ENCODE measurements at regions not wholly inside any gene's neighbourhood (a gene's known extent, or its start where the extent isn't known, plus 50 kb on each side); places are given as distances from the start of the nearest gene placed in this dataset.
A peak's percentile ranks its signal among the peaks of the same experiment; 100 is the strongest.

GRCh38 chr1:213772128-213773063 lies 215.4 kb upstream of the PROX1 start:
- H3K4me1 ChIP-seq, result no peaks in the 10 kb centered on the region
- no peak overlapping the region for H3K4me2 ChIP-seq
- H3K9me3 ChIP-seq (replicated peaks in 1 of 11), result peaks cover 0 to 14% (median 0%) of the 10 kb centered on the region in 11 experiments; a peak in 8 of 22 replicates
- H4K20me1 ChIP-seq, result no peaks in the 10 kb centered on the region
- H3K27me3 ChIP-seq, result no peaks in the 10 kb centered on the region
- no peak for TF ChIP-seq Cebpa-rat (IDR thresholded peaks at IDR 0.05)
- H3K36me3 ChIP-seq, result no peaks in the 10 kb centered on the region
- no peak overlapping the region for H3K27ac ChIP-seq
- H3K9ac ChIP-seq, result no peak overlapping the region
- H3K4me3 ChIP-seq, result no peak overlapping the region

- Histone ChIP-seq H3K4me1 (no peaks in the 10 kb centered on the region), H3K27ac (no peak overlapping the region), H3K9me3 (replicated peaks in 1 of 11) (peaks cover 0 to 14% (median 0%) of the 10 kb centered on the region in 11 experiments; a peak in 8 of 22 replicates), H4K20me1 (no peaks in the 10 kb centered on the region), H3K4me2 (no peak overlapping the region), H3K27me3 (no peaks in the 10 kb centered on the region), H3K4me3 (no peak overlapping the region), H3K36me3 (no peaks in the 10 kb centered on the region), H3K9ac (no peak overlapping the region)
- TF ChIP-seq Cebpa-rat (IDR thresholded peaks at IDR 0.05), result no peak
These were observed 213.8 kb upstream of the PROX1 start for GRCh38 chr1:213773975-213774374.

- H3K27me3 ChIP-seq, result peaks cover 0 to 21% (median 0%) of the 10 kb centered on the region in 11 experiments; a peak in 4 of 22 replicates
- no peaks in the 10 kb centered on the region for H4K20me1 ChIP-seq
- no peak overlapping the region for H3K27ac ChIP-seq
- H3K9me3 ChIP-seq (replicated peaks in 1 of 11), result peaks cover 0 to 14% (median 0%) of the 10 kb centered on the region in 11 experiments; a peak in 8 of 22 replicates
- no peak overlapping the region for H3K4me2 ChIP-seq
- no peaks in the 10 kb centered on the region for H3K36me3 ChIP-seq
- no peak for TF ChIP-seq Cebpa-rat (IDR thresholded peaks at IDR 0.05)
- H3K9ac ChIP-seq, result no peak overlapping the region
- H3K4me3 ChIP-seq, result no peak overlapping the region
- no peaks in the 10 kb centered on the region for H3K4me1 ChIP-seq
These were observed 210.8 kb upstream of the PROX1 start for GRCh38 chr1:213776969-213777368.

- Histone ChIP-seq H3K9me3 (replicated peaks in 1 of 11) (peaks cover 0 to 14% (median 0%) of the 10 kb centered on the region in 11 experiments; a peak in 8 of 22 replicates), H3K4me2 (no peak overlapping the region), H3K9ac (no peak overlapping the region), H4K20me1 (no peaks in the 10 kb centered on the region), H3K4me3 (no peak overlapping the region), H3K27ac (no peak overlapping the region), H3K36me3 (no peaks in the 10 kb centered on the region), H3K27me3 (peaks cover 0 to 39% (median 0%) of the 10 kb centered on the region in 11 experiments; a peak in 4 of 22 replicates), H3K4me1 (peaks cover 4 to 11% (median 9%) of the 10 kb centered on the region in 10 experiments; a peak in 17 of 20 replicates)
- TF ChIP-seq Cebpa-rat (IDR thresholded peaks at IDR 0.05), result no peak
These were observed 208.5 kb upstream of the PROX1 start for GRCh38 chr1:213779228-213779627.

GRCh38 chr1:213782941-213783672 lies 204.7 kb upstream of the PROX1 start:
- no peak for TF ChIP-seq Cebpa-rat (IDR thresholded peaks at IDR 0.05)
- Histone ChIP-seq H3K9ac (no peak overlapping the region), H3K36me3 (no peaks in the 10 kb centered on the region), H4K20me1 (no peaks in the 10 kb centered on the region), H3K4me1 (peaks cover 7 to 15% (median 11%) of the 10 kb centered on the region in 10 experiments; a peak in 17 of 20 replicates), H3K4me2 (peak overlapping the region in 4 of 11 experiments; percentile 6 to 27 (median 22); a peak in 4 of 22 replicates), H3K27me3 (peaks cover 0 to 67% (median 0%) of the 10 kb centered on the region in 11 experiments; a peak in 4 of 22 replicates), H3K4me3 (no peak overlapping the region), H3K9me3 (replicated peaks in 1 of 11) (no peaks in the 10 kb centered on the region; a peak in 1 of 22 replicates), H3K27ac (no peak overlapping the region)

- TF ChIP-seq Cebpa-rat (IDR thresholded peaks at IDR 0.05), result no peak
- Histone ChIP-seq H3K27me3 (peaks cover 0 to 69% (median 0%) of the 10 kb centered on the region in 11 experiments; a peak in 4 of 22 replicates), H3K4me1 (peaks cover 7 to 15% (median 11%) of the 10 kb centered on the region in 10 experiments; a peak in 17 of 20 replicates), H3K9ac (no peak overlapping the region), H3K36me3 (no peaks in the 10 kb centered on the region), H3K27ac (no peak overlapping the region), H3K9me3 (replicated peaks in 1 of 11) (no peaks in the 10 kb centered on the region; a peak in 1 of 22 replicates), H3K4me2 (peak overlapping the region; percentile 27 to 70 (median 47)), H4K20me1 (no peaks in the 10 kb centered on the region), H3K4me3 (no peak overlapping the region)
These were observed 203.9 kb upstream of the PROX1 start for GRCh38 chr1:213783893-213784292.

GRCh38 chr1:213786683-213787082 lies 201.1 kb upstream of the PROX1 start:
- no peak overlapping the region for H3K9ac ChIP-seq
- TF ChIP-seq Cebpa-rat (IDR thresholded peaks at IDR 0.05), result no peak
- no peak overlapping the region for H3K27ac ChIP-seq
- H3K4me2 ChIP-seq, result no peak overlapping the region
- H3K27me3 ChIP-seq, result peaks cover 0 to 53% (median 0%) of the 10 kb centered on the region in 11 experiments; a peak in 4 of 22 replicates
- no peak overlapping the region for H3K4me3 ChIP-seq
- H4K20me1 ChIP-seq, result no peaks in the 10 kb centered on the region
- H3K36me3 ChIP-seq, result no peaks in the 10 kb centered on the region
- H3K9me3 ChIP-seq (replicated peaks in 1 of 11), result no peaks in the 10 kb centered on the region; a peak in 1 of 22 replicates
- H3K4me1 ChIP-seq, result peaks cover 7 to 15% (median 11%) of the 10 kb centered on the region in 10 experiments; a peak in 17 of 20 replicates

GRCh38 chr1:213790565-213790964 lies 197.2 kb upstream of the PROX1 start:
- no peak overlapping the region for H3K27ac ChIP-seq
- no peaks in the 10 kb centered on the region for H4K20me1 ChIP-seq
- H3K27me3 ChIP-seq, result peaks cover 0 to 18% (median 0%) of the 10 kb centered on the region in 11 experiments; a peak in 4 of 22 replicates
- H3K4me3 ChIP-seq, result no peak overlapping the region
- no peaks in the 10 kb centered on the region for H3K4me1 ChIP-seq
- no peaks in the 10 kb centered on the region; a peak in 1 of 22 replicates for H3K9me3 ChIP-seq (replicated peaks in 1 of 11)
- no peak overlapping the region for H3K9ac ChIP-seq
- H3K4me2 ChIP-seq, result no peak overlapping the region
- no peak for TF ChIP-seq Cebpa-rat (IDR thresholded peaks at IDR 0.05)
- no peaks in the 10 kb centered on the region for H3K36me3 ChIP-seq

Measured in BLaER1 treated with 17β-estradiol and CSF1 and Interleukin-3, amounts not matched to agents 10 nM and 100 nM (cell line).